ENCODE measurements at regions not wholly inside any gene's neighbourhood (a gene's known extent, or its start where the extent isn't known, plus 50 kb on each side); places are given as distances from the start of the nearest gene placed in this dataset.

DNA sequence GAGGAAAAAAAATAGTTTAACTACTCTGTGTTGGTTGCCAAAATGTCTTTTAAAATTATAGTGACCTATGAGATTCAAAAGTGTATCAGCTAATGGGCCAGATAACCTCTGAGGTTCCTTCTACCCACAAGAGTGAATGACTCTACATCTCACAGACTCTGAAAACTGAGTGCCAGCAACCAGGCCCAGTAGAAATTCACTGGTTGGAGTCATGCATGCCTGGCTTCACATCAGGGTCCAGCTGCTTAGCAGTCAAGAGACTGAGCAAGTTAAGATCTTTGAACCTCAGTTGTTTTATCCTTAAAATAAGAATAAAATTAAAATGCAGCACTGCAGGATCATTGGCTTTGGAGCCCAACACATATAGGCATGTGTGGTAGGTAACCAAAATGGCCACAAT lies 342.6 kb upstream of the NFIA start:
- Histone ChIP-seq H3K27me3 (ENCODE audit: control insufficient read depth, insufficient read depth, low read length) (no peaks in the 10 kb centered on the region), H3K4me3 (ENCODE audit: low read depth, low read length) (no peak overlapping the region), H3K36me3 (ENCODE audit: control insufficient read depth, insufficient read depth, low read length) (no peaks in the 10 kb centered on the region)
- DNase-seq (ENCODE audit: low read depth): no peak
- TF ChIP-seq, protein P1, sequence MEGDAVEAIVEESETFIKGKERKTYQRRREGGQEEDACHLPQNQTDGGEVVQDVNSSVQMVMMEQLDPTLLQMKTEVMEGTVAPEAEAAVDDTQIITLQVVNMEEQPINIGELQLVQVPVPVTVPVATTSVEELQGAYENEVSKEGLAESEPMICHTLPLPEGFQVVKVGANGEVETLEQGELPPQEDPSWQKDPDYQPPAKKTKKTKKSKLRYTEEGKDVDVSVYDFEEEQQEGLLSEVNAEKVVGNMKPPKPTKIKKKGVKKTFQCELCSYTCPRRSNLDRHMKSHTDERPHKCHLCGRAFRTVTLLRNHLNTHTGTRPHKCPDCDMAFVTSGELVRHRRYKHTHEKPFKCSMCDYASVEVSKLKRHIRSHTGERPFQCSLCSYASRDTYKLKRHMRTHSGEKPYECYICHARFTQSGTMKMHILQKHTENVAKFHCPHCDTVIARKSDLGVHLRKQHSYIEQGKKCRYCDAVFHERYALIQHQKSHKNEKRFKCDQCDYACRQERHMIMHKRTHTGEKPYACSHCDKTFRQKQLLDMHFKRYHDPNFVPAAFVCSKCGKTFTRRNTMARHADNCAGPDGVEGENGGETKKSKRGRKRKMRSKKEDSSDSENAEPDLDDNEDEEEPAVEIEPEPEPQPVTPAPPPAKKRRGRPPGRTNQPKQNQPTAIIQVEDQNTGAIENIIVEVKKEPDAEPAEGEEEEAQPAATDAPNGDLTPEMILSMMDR (IDR thresholded peaks at IDR 0.05; ENCODE audit: insufficient read depth, low read length, poor library complexity, severe bottlenecking): no peak

DNA sequence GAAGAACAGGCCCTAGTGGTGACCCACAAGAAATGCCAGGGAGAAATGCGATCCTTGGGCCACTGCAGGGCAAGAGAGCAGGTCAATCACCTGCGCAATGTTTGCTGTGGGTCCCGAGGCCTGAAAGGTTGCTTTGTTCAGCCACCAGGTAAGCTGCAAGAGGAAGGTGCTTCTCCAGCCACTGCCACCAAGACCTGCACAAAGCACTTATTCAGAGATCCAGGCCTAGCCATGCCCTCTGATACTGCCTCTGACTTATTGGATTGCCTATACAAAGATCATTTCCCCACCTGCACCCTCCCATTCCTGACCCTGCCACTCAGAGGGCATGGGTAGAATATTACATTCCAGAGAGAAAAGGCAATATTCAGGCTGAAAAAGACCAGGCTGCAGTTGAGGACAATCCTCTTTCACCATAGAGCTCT lies 349.4 kb upstream of the NFIA start:
- H3K4me3 ChIP-seq (ENCODE audit: low read depth, low read length): no peak overlapping the region
- DNase-seq (ENCODE audit: low read depth): no peak
- TF ChIP-seq, protein P1 (IDR thresholded peaks at IDR 0.05; ENCODE audit: insufficient read depth, low read length, poor library complexity, severe bottlenecking): no peak

DNA sequence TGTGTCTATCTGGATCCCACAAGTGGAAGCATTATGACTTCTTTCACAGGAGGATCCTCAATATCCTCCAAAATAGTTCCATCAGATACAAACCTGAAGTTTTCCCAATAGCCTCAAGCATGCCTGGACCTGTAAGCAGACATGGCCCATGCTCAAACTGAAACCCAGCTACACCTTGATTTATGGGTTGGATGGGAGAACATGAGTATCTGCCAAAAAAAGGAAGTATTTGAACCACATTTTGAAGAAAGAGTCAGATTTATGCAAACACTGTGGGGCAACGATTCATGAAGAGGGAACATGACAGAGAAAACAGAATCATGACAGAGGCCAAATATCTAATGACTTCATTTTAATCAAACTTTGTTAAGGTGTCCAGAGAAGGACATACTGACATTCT lies 351.0 kb upstream of the NFIA start:
- Histone ChIP-seq H3K4me3 (ENCODE audit: low read depth, low read length) (no peak overlapping the region), H3K27me3 (ENCODE audit: control insufficient read depth, insufficient read depth, low read length) (no peaks in the 10 kb centered on the region), H3K36me3 (ENCODE audit: control insufficient read depth, insufficient read depth, low read length) (no peaks in the 10 kb centered on the region)
- TF ChIP-seq, protein P1 (IDR thresholded peaks at IDR 0.05; ENCODE audit: insufficient read depth, low read length, poor library complexity, severe bottlenecking): no peak
- DNase-seq (ENCODE audit: low read depth): no peak

More for the DNA sequence above, 349.4 kb upstream of the NFIA start:
- no peaks in the 10 kb centered on the region for H3K27me3 ChIP-seq (ENCODE audit: control insufficient read depth, insufficient read depth, low read length)
- H3K36me3 ChIP-seq (ENCODE audit: control insufficient read depth, insufficient read depth, low read length): no peaks in the 10 kb centered on the region

DNA sequence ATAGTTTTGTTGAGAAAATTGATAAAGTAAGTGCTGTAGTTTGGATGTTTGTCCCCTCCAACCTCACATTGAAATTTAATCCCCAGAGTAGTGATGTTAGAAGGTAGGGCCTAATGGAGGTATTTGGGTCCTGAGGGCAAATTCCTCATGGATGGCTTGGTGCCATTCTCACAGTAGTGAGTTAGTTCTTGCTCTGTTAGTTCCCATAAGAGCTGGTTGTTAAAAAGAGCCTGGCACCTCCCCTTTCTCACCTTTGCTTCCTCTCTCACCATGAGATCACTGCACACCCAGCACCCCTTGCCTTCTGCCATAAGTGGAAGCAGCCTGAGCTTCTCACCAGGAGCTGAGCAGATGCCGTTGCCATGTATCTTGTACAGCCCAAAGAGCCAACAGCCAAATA lies 354.8 kb upstream of the NFIA start:
- Histone ChIP-seq H3K36me3 (ENCODE audit: control insufficient read depth, insufficient read depth, low read length) (no peaks in the 10 kb centered on the region), H3K4me3 (ENCODE audit: low read depth, low read length) (no peak overlapping the region), H3K27me3 (ENCODE audit: control insufficient read depth, insufficient read depth, low read length) (no peaks in the 10 kb centered on the region)
- TF ChIP-seq, protein P1 (IDR thresholded peaks at IDR 0.05; ENCODE audit: insufficient read depth, low read length, poor library complexity, severe bottlenecking): no peak
- peak; percentile 10 for DNase-seq (ENCODE audit: low read depth)

DNA sequence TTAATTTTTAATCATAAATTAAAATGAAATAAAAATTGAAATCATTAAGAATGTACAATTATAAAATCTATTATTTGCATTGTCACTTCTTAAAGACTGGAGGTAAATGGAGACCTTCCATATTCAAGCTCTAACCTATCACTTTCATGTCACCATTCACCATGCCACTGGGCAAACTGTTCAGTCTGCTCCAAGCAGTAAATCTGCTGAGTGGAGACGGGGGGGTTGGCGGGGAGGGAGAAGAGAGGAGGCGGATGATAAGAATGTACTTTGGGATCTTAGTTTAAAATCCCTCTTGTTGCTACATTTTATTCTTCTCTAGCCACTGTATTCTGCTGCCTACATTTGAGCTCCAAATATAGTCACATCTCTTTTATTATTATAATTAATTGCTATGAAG lies 365.9 kb upstream of the NFIA start:
- no peaks in the 10 kb centered on the region for H3K27me3 ChIP-seq (ENCODE audit: control insufficient read depth, insufficient read depth, low read length)
- no peak overlapping the region for H3K4me3 ChIP-seq (ENCODE audit: low read depth, low read length)
- TF ChIP-seq, protein P1 (IDR thresholded peaks at IDR 0.05; ENCODE audit: insufficient read depth, low read length, poor library complexity, severe bottlenecking): no peak
- H3K36me3 ChIP-seq (ENCODE audit: control insufficient read depth, insufficient read depth, low read length): no peaks in the 10 kb centered on the region
- DNase-seq (ENCODE audit: low read depth): no peak

DNA sequence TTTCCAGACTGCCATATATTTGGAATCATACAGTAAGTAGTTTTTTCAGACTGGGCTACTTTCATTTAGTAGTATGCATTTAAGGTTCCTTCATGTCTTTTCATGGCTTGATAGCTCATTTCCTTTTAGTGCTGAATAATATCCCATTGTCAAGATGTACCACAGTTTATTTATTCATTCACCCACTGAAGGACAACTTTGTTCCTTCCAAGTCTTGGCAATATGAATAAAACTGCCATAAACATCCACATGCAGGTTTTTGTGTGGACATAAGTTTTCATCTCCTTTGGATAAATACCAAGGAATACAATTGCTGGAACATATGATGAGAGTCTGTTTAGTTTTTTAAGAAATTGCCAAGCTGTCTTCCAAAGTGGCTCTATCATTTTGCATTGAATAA lies 366.4 kb upstream of the NFIA start:
- TF ChIP-seq, protein P1 (IDR thresholded peaks at IDR 0.05; ENCODE audit: insufficient read depth, low read length, poor library complexity, severe bottlenecking): no peak
- H3K27me3 ChIP-seq (ENCODE audit: control insufficient read depth, insufficient read depth, low read length): no peaks in the 10 kb centered on the region

More for the DNA sequence above, 366.4 kb upstream of the NFIA start:
- Histone ChIP-seq H3K4me3 (ENCODE audit: low read depth, low read length) (no peak overlapping the region), H3K36me3 (ENCODE audit: control insufficient read depth, insufficient read depth, low read length) (no peaks in the 10 kb centered on the region)
- DNase-seq (ENCODE audit: low read depth): no peak

Data from kidney epithelial cell (primary cell).